IMR-90 (cell line): ENCODE measurements at regions not wholly inside any gene's neighbourhood (a gene's known extent, or its start where the extent isn't known, plus 50 kb on each side); places are given as distances from the start of the nearest gene placed in this dataset.

ENCODE experiments used
- CEBPB ChIP-seq: IDR thresholded peaks from 2 replicates; pipeline ENCODE4 v1.6.1; 2012; ENCODE audit warnings: low read depth, low read length, improper control_type of control experiment
- CHD1 ChIP-seq: IDR thresholded peaks from 2 replicates; pipeline ENCODE4 v1.6.1; 2012; ENCODE audit warnings: low read depth, low read length, improper control_type of control experiment
- CTCF ChIP-seq: conservative IDR thresholded peaks from 2 replicates; pipeline ENCODE4 v1.5.1; 2012; ENCODE audit warnings: mild to moderate bottlenecking, low read depth, low read length, improper control_type of control experiment
- MXI1 ChIP-seq: IDR thresholded peaks from 2 replicates; pipeline ENCODE4 v1.6.1; 2012; ENCODE audit warnings: low read depth, mild to moderate bottlenecking, low read length, moderate library complexity, borderline replicate concordance
- RCOR1 ChIP-seq: IDR thresholded peaks from 2 replicates; pipeline ENCODE4 v1.6.1; 2012; ENCODE audit warnings: mild to moderate bottlenecking, low read length, improper control_type of control experiment; ENCODE audit not compliant: insufficient replicate concordance
- RFX5 ChIP-seq: IDR thresholded peaks from 2 replicates; pipeline ENCODE4 v1.8.0; 2012; ENCODE audit warnings: low read depth, mild to moderate bottlenecking, low read length, moderate library complexity

GRCh38 chr13:69641773-69642172 is 465.9 kb upstream of the ATXN8OS start:
- TF ChIP-seq RCOR1 (no peak), CTCF (no peak), MXI1 (no peak), CHD1 (no peak), RFX5 (no peak), CEBPB (no peak)
